GM23248 (cell line): ENCODE measurements at regions not wholly inside any gene's neighbourhood (a gene's known extent, or its start where the extent isn't known, plus 50 kb on each side); places are given as distances from the start of the nearest gene placed in this dataset.

Experiments
- EZH2 ChIP-seq: fragments of 200-600 bp; sonication (generic); IDR thresholded peaks from 2 replicates; pipeline ENCODE4 v1.6.1; 2018; ENCODE audit warnings: antibody characterized with exemption, mild to moderate bottlenecking; ENCODE audit not compliant: insufficient read depth, poor library complexity, severe bottlenecking
- EZH2phosphoT487 ChIP-seq: fragments of 200-600 bp; sonication (generic); IDR thresholded peaks from 2 replicates; pipeline ENCODE4 v1.6.1; 2018; ENCODE audit warnings: antibody characterized with exemption, moderate library complexity, mild to moderate bottlenecking, low read depth; ENCODE audit not compliant: insufficient read depth

DNA sequence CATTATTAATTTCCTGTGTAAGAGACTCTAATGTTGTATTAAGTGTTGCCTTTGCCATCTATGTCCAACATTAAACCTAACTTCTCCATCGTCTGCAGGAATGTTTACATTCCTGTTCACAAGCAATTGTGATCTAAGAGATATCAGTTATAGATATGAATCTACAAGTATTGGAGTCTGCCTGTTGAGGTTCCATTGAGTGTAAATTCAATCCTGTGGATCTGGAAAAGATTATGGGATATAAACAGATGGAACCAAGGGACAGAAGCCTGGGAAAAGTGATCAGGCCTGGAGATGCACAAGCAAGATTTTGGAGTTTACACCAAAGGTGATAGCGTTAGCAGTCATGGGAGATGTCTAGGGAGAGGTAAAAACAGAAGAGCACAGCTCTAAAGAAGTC lies 135.5 kb downstream of the LSMEM1 start:
- TF ChIP-seq EZH2phosphoT487: no peak
- no peak for TF ChIP-seq EZH2
